SK-N-SH treated with all-trans-retinoic acid at 6 μM for 48 hours (cell line): ENCODE measurements at regions not wholly inside any gene's neighbourhood (a gene's known extent, or its start where the extent isn't known, plus 50 kb on each side); places are given as distances from the start of the nearest gene placed in this dataset.

ENCODE experiments used
- CREB5 ChIP-seq: fragments of 250-450 bp; sonication (Bioruptor Pico); IDR thresholded peaks from 2 replicates; pipeline ENCODE4 v1.5.1; 2020; ENCODE audit warnings: low read depth, mild to moderate bottlenecking, moderate library complexity
- GLIS3 ChIP-seq: fragments of 250-450 bp; sonication (Bioruptor Pico); IDR thresholded peaks from 2 replicates; pipeline ENCODE4 v1.5.0; 2020; ENCODE audit warnings: mild to moderate bottlenecking, moderate library complexity
- OSR1 ChIP-seq: fragments of 250-450 bp; sonication (Bioruptor Pico); IDR thresholded peaks from 2 replicates; pipeline ENCODE4 v1.8.0; 2022; ENCODE audit warnings: moderate library complexity, mild to moderate bottlenecking, inconsistent platforms
- PATZ1 ChIP-seq: fragments of 250-450 bp; sonication (Bioruptor Pico); IDR thresholded peaks from 2 replicates; pipeline ENCODE4 v1.8.0; 2020; ENCODE audit warnings: mild to moderate bottlenecking, moderate library complexity, borderline replicate concordance
- SNAI2 ChIP-seq: fragments of 250-450 bp; sonication (Bioruptor Pico); IDR thresholded peaks from 2 replicates; pipeline ENCODE4 v1.5.0; 2020; ENCODE audit warnings: mild to moderate bottlenecking, moderate library complexity
- TCF4 ChIP-seq: fragments of 250-450 bp; sonication (Bioruptor Pico); IDR thresholded peaks from 2 replicates; pipeline ENCODE4 v1.8.0; 2021; ENCODE audit warnings: mild to moderate bottlenecking, moderate library complexity, borderline replicate concordance
- TOX ChIP-seq: fragments of 250-450 bp; sonication (Bioruptor Pico); IDR thresholded peaks from 2 replicates; pipeline ENCODE4 v1.8.0; 2021; ENCODE audit warnings: mild to moderate bottlenecking, moderate library complexity, borderline replicate concordance
- ZFP3 ChIP-seq: fragments of 250-450 bp; sonication (Bioruptor Pico); IDR thresholded peaks from 2 replicates; pipeline ENCODE4 v1.5.0; 2020; ENCODE audit warnings: mild to moderate bottlenecking, moderate library complexity
- ZFP30 ChIP-seq: fragments of 450-650 bp; formaldehyde crosslinking; IDR thresholded peaks from 2 replicates; pipeline ENCODE4 v1.5.0; 2022; ENCODE audit warnings: mild to moderate bottlenecking, moderate library complexity
- ZNF70 ChIP-seq: fragments of 450-650 bp; formaldehyde crosslinking; IDR thresholded peaks from 2 replicates; pipeline ENCODE4 v1.5.0; 2020; ENCODE audit warnings: mild to moderate bottlenecking, moderate library complexity

- TF ChIP-seq CREB5 (CRISPR knock-in tag): no peak
- no peak for TF ChIP-seq ZNF70 (CRISPR knock-in tag)
- no peak for TF ChIP-seq PATZ1 (CRISPR knock-in tag)
- TF ChIP-seq OSR1 (CRISPR knock-in tag): no peak
- no peak for TF ChIP-seq ZFP30
- TF ChIP-seq TCF4 (CRISPR knock-in tag): no peak
- TF ChIP-seq GLIS3: no peak
- no peak for TF ChIP-seq SNAI2 (CRISPR knock-in tag)
- TF ChIP-seq TOX (CRISPR knock-in tag): no peak
- no peak for TF ChIP-seq ZFP3 (CRISPR knock-in tag)
These were observed 370.3 kb upstream of the MTPN start for GRCh38 chr7:136347488-136347887.
